Stimulated activated CD8-positive, alpha-beta memory T cell treated with anti-CD3 and anti-CD28 coated beads, Interleukin-15, amount 100 ng/mL, for 24 hours (primary cell): ENCODE measurements at regions not wholly inside any gene's neighbourhood (a gene's known extent, or its start where the extent isn't known, plus 50 kb on each side); places are given as distances from the start of the nearest gene placed in this dataset.

ENCODE experiments used
- DNase-seq: peaks from one replicate; pipeline ENCODE4 v3.0.0-alpha.2; 2020; ENCODE audit warnings: low read depth

- DNase-seq = no peak
These were observed 190.1 kb upstream of the AGAP1 start for GRCh38 chr2:235303499-235304291.

GRCh38 chr2:235305678-235306077 is 188.2 kb upstream of the AGAP1 start:
- DNase-seq = no peak

GRCh38 chr2:235311044-235311443 is 182.8 kb upstream of the AGAP1 start:
- no peak for DNase-seq

- DNase-seq = no peak
These were observed 181.3 kb upstream of the AGAP1 start for GRCh38 chr2:235312571-235312970.

- DNase-seq = no peak
These were observed 179.4 kb upstream of the AGAP1 start for GRCh38 chr2:235314371-235314930.

GRCh38 chr2:235319095-235319494 is 174.7 kb upstream of the AGAP1 start:
- no peak for DNase-seq

- DNase-seq = no peak
These were observed 173.5 kb upstream of the AGAP1 start for GRCh38 chr2:235320326-235320725.

GRCh38 chr2:235324324-235324723 is 169.5 kb upstream of the AGAP1 start:
- DNase-seq = no peak

GRCh38 chr2:235325151-235325550 is 168.7 kb upstream of the AGAP1 start:
- no peak for DNase-seq

- no peak for DNase-seq
These were observed 164.9 kb upstream of the AGAP1 start for GRCh38 chr2:235328991-235329390.

GRCh38 chr2:235330775-235331451 is 162.9 kb upstream of the AGAP1 start:
- DNase-seq = no peak

GRCh38 chr2:235332240-235332890 is 161.5 kb upstream of the AGAP1 start:
- DNase-seq = no peak

GRCh38 chr2:235333076-235333475 is 160.8 kb upstream of the AGAP1 start:
- DNase-seq = no peak

GRCh38 chr2:235334179-235334578 is 159.7 kb upstream of the AGAP1 start:
- no peak for DNase-seq

GRCh38 chr2:235343156-235343774 is 150.6 kb upstream of the AGAP1 start:
- DNase-seq = no peak

- DNase-seq = no peak
These were observed 150.0 kb upstream of the AGAP1 start for GRCh38 chr2:235343869-235344268.

GRCh38 chr2:235345745-235346144 is 148.1 kb upstream of the AGAP1 start:
- DNase-seq = no peak

GRCh38 chr2:235347691-235348090 is 146.2 kb upstream of the AGAP1 start:
- DNase-seq = no peak

GRCh38 chr2:235348329-235348728 is 145.5 kb upstream of the AGAP1 start:
- DNase-seq = no peak

GRCh38 chr2:235350234-235350633 is 143.6 kb upstream of the AGAP1 start:
- DNase-seq = no peak

GRCh38 chr2:235352541-235352940 is 141.3 kb upstream of the AGAP1 start:
- no peak for DNase-seq

- DNase-seq = no peak
These were observed 136.0 kb upstream of the AGAP1 start for GRCh38 chr2:235357881-235358280.
